Spleen (tissue), 11 donors: ENCODE measurements at regions not wholly inside any gene's neighbourhood (a gene's known extent, or its start where the extent isn't known, plus 50 kb on each side); places are given as distances from the start of the nearest gene placed in this dataset.

Experiments used
- DNase-seq: peaks from one replicate; pipeline ENCODE4 v3.0.0-alpha.2; 2020
- H3K27ac ChIP-seq, 8 donors: fragments of 200-600 bp; sonication (generic) in 7 of 8; 1 replicate in 4 of 8; 2 replicates in 4 of 8; pipeline versions ENCODE4 v1.5.0 to v1.8.0; 2016 to 2021; ENCODE audit warnings: inconsistent platforms in 4 of 8, mild to moderate bottlenecking in 4 of 8, moderate library complexity in 1 of 8
- H3K27me3 ChIP-seq, 7 donors: fragments of 200-600 bp; sonication (generic) in 6 of 7; replicated peaks in 1 of 7; 1 replicate in 4 of 7; 2 replicates in 3 of 7; pipeline versions ENCODE4 v1.5.0 to v1.8.0; 2016 to 2021; ENCODE audit warnings: inconsistent platforms in 3 of 7, mild to moderate bottlenecking in 1 of 7
- H3K36me3 ChIP-seq, 6 donors: fragments of 200-600 bp; sonication (generic) in 5 of 6; 1 replicate in 4 of 6; 2 replicates in 2 of 6; pipeline versions ENCODE4 v1.5.0 to v1.8.0; 2016 to 2021; ENCODE audit warnings: inconsistent platforms in 2 of 6
- H3K4me1 ChIP-seq, 6 donors: fragments of 200-600 bp; sonication (generic) in 5 of 6; 1 replicate in 3 of 6; 2 replicates in 3 of 6; pipeline versions ENCODE4 v1.5.0 to v1.8.0; 2016 to 2021; ENCODE audit warnings: inconsistent platforms in 3 of 6
- H3K4me3 ChIP-seq, 8 donors: fragments of 200-600 bp; sonication (generic) in 7 of 8; 1 replicate in 4 of 8; 2 replicates in 4 of 8; pipeline versions ENCODE4 v1.5.0 to v1.8.0; 2016 to 2021; ENCODE audit warnings: inconsistent platforms in 4 of 8, mild to moderate bottlenecking in 4 of 8, moderate library complexity in 2 of 8
- H3K9me3 ChIP-seq, 8 donors: fragments of 200-600 bp; sonication (generic) in 7 of 8; 1 replicate in 4 of 8; 2 replicates in 4 of 8; pipeline versions ENCODE4 v1.5.0 to v1.8.0; 2016 to 2021; ENCODE audit warnings: inconsistent platforms in 4 of 8
- CTCF ChIP-seq, 11 experiments: fragments of 200-600 bp in 7 of 11; fragments of 450-650 bp in 4 of 11; sonication (generic) in 4 of 11; IDR thresholded peaks in 8 of 11; conservative IDR thresholded peaks in 3 of 11; 1 replicate in 7 of 11; 2 replicates in 4 of 11; pipeline versions ENCODE4 v1.4.0 to v1.8.0; 2016 to 2021; ENCODE audit warnings: antibody characterized with exemption in 11 of 11, inconsistent platforms in 4 of 11, mild to moderate bottlenecking in 1 of 11
- POLR2A ChIP-seq, 3 donors: fragments of 450-650 bp; IDR thresholded peaks; one replicate each; pipeline ENCODE4 v1.5.1; 2017; ENCODE audit warnings: antibody characterized with exemption in 3 of 3, mild to moderate bottlenecking in 1 of 3
- POLR2AphosphoS5 ChIP-seq, 3 donors: sonication (generic); formaldehyde crosslinking; IDR thresholded peaks; one replicate each; pipeline ENCODE4 v1.5.1; 2017; ENCODE audit warnings: antibody characterized with exemption in 3 of 3
- WGBS, 5 donors: extraction: QIAGEN DNeasy Blood & Tissue Kit in 3 of 5; methylation state at CpG; one replicate each; pipeline versions ENCODE4 v1.1.5 to v1.1.7; 2013 to 2018; 5-methylcytosine and 5-hydroxymethylcytosine counted together
- intact Hi-C: fragments of 100-400 bp; cut with DNase I; formaldehyde crosslinking; loops from one replicate; pipeline ENCODE4 v1.15.0; 2023; ENCODE audit warnings: low total_unique reads
- donor health status: healthy with polysubstance abuse.
- donor health status: DM: no; HTN: no; CAD: no; lungs with moderate emphysema.
- donor health status: DM: no; HTN: no; CAD: no.
- donor health status: Bipolar disorder and iron deficiency.
- donor health status: healthy.
- donor health status: DM: no; HTN: no; CAD: no.
- donor health status: DM: yes; HTN: yes; CAD: no.

- peaks cover 0 to 44% (median 14%) of the 10 kb centered on the region in 8 donors for H3K9me3 ChIP-seq
- no peak for DNase-seq
- no peak overlapping the region for H3K4me3 ChIP-seq
- no peaks in the 10 kb centered on the region for H3K36me3 ChIP-seq
- TF ChIP-seq POLR2A (IDR thresholded peaks at IDR 0.05) (no peak), CTCF (IDR thresholded peaks at IDR 0.05 in 8 of 11, conservative IDR thresholded peaks at IDR 0.05 in 3 of 11) (no peak), POLR2AphosphoS5 (IDR thresholded peaks at IDR 0.05) (no peak)
- intact Hi-C loops = no loop called here
- H3K27ac ChIP-seq = no peak overlapping the region
- H3K4me1 ChIP-seq = no peaks in the 10 kb centered on the region
- H3K27me3 ChIP-seq = no peaks in the 10 kb centered on the region
- 65 to 84% (median 72%) methylated on average over 2 of the region's 2 CpGs for WGBS, 5 donors
These were observed 724.0 kb downstream of the GALC start for GRCh38 chr14:87268997-87269396.

- H3K4me1 ChIP-seq = no peaks in the 10 kb centered on the region
- intact Hi-C loops = no loop called here
- no peaks in the 10 kb centered on the region for H3K27me3 ChIP-seq
- DNase-seq = no peak
- H3K27ac ChIP-seq = no peak overlapping the region
- H3K4me3 ChIP-seq = no peak overlapping the region
- no peaks in the 10 kb centered on the region for H3K36me3 ChIP-seq
- TF ChIP-seq CTCF (IDR thresholded peaks at IDR 0.05 in 8 of 11, conservative IDR thresholded peaks at IDR 0.05 in 3 of 11) (no peak), POLR2AphosphoS5 (IDR thresholded peaks at IDR 0.05) (no peak), POLR2A (IDR thresholded peaks at IDR 0.05) (no peak)
- peaks cover 0 to 26% (median 4%) of the 10 kb centered on the region in 8 donors for H3K9me3 ChIP-seq
- WGBS, 5 donors = 51 to 61% (median 55%) methylated on average over 3 of the region's 3 CpGs
These were observed 728.2 kb downstream of the GALC start for GRCh38 chr14:87264796-87265195.

DNA sequence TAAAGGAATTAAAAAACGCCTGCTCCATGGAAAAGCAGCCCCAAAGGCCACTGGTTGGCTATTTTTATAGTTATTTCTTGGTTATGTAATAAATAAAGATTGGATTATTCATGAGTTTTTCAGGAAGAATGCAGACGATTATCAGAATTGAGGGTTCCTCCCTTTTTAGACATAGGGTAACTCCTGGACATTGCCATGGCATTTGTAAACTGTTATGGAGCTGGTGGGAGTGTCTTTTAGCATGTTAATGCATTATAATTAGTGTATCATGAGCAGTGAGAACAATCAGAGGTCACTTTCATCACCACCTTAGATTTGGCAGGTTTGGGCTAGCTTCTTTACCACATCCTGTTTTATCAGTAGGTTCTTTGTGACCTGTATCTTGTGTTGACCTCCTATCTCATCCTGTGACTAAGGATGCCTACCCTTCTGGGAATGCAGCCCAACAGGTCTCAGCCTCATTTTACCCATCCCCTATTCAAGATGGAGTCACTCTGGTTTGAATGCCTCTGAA, 728.7 kb downstream of the GALC start:
- no peak for DNase-seq
- Histone ChIP-seq H3K4me3 (no peak overlapping the region), H3K27me3 (no peaks in the 10 kb centered on the region), H3K27ac (no peak overlapping the region), H3K9me3 (peaks cover 0 to 22% (median 2%) of the 10 kb centered on the region in 8 donors), H3K36me3 (no peaks in the 10 kb centered on the region), H3K4me1 (no peaks in the 10 kb centered on the region)
- WGBS, 5 donors = 50 to 62% (median 58%) methylated on average over 2 of the region's 2 CpGs
- TF ChIP-seq POLR2A (IDR thresholded peaks at IDR 0.05) (no peak), CTCF (IDR thresholded peaks at IDR 0.05 in 8 of 11, conservative IDR thresholded peaks at IDR 0.05 in 3 of 11) (no peak), POLR2AphosphoS5 (IDR thresholded peaks at IDR 0.05) (no peak)
- intact Hi-C loops = no loop called here

- 87 to 98% (median 93%) methylated on average over 2 of the region's 2 CpGs for WGBS, 5 donors
- no peak for TF ChIP-seq POLR2A (IDR thresholded peaks at IDR 0.05)
- no peak for TF ChIP-seq CTCF (IDR thresholded peaks at IDR 0.05 in 8 of 11, conservative IDR thresholded peaks at IDR 0.05 in 3 of 11)
- TF ChIP-seq POLR2AphosphoS5 (IDR thresholded peaks at IDR 0.05) = no peak
- DNase-seq = no peak
- Histone ChIP-seq H3K27ac (no peak overlapping the region), H3K4me1 (no peaks in the 10 kb centered on the region), H3K36me3 (no peaks in the 10 kb centered on the region), H3K27me3 (no peaks in the 10 kb centered on the region), H3K4me3 (no peak overlapping the region), H3K9me3 (peaks cover 0 to 29% (median 9%) of the 10 kb centered on the region in 8 donors)
- intact Hi-C loops = no loop called here
These were observed 731.4 kb downstream of the GALC start for GRCh38 chr14:87261621-87262020.
